DOHH2 (cell line): ENCODE measurements at regions not wholly inside any gene's neighbourhood (a gene's known extent, or its start where the extent isn't known, plus 50 kb on each side); places are given as distances from the start of the nearest gene placed in this dataset.

ENCODE experiments used
- CTCF ChIP-seq: fragments of 200-600 bp; sonication (generic); IDR thresholded peaks from one replicate; pipeline ENCODE4 v1.5.1; 2014; ENCODE audit warnings: antibody characterized with exemption, mild to moderate bottlenecking, low read depth, low read length; ENCODE audit not compliant: poor library complexity, severe bottlenecking
- EZH2phosphoT487 ChIP-seq: fragments of 200-600 bp; sonication (generic); IDR thresholded peaks from 2 replicates; pipeline ENCODE4 v1.6.1; 2017; ENCODE audit warnings: borderline replicate concordance, mild to moderate bottlenecking, antibody characterized with exemption, low read length, moderate library complexity, mixed read lengths

- no peak for TF ChIP-seq CTCF
- TF ChIP-seq EZH2phosphoT487: no peak
Observed at GRCh38 chr4:16448241-16448840, 222.1 kb upstream of the TAPT1 start.
